Activated CD4-positive, alpha-beta T cell treated with anti-CD3 and anti-CD28 coated beads, Interleukin-2, amount 50 U/mL, for 1 hour (primary cell): ENCODE measurements at regions not wholly inside any gene's neighbourhood (a gene's known extent, or its start where the extent isn't known, plus 50 kb on each side); places are given as distances from the start of the nearest gene placed in this dataset.

Source experiments
- DNase-seq: peaks from one replicate; pipeline ENCODE4 v3.0.0-alpha.2; 2020

DNA sequence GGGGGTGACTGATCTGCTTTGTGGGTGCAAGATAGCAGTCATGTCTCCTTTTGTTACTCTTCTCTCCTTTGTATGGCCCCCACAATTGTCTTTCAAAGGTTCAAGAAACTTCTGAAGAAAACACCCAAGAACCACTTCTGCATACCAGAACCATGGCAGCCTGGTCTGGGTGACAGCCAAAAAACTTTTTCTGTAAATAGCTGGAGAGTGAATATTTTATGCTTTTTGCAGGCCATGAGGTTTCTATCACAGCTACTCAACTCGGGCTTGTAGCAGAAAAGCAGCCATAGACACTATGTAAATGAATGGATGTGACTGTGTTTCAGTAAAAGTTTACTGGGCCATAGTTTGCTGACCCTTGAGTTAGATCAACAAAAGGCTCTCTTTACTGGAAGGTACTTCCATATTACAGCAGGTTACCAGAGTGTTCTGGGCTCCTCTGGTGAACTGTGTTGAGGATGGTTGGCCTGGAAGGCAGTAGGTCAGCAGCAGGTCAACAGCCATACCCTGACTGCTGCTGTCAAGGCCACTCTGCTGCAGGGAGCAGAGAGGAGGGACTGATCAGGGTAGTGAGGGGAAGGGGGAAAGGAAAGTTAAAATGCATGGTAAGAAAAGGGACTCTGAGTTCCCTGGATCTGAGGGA lies 116.4 kb downstream of the GDAP2 start:
- DNase-seq: no peak
